GM12878 (cell line): ENCODE measurements at regions not wholly inside any gene's neighbourhood (a gene's known extent, or its start where the extent isn't known, plus 50 kb on each side); places are given as distances from the start of the nearest gene placed in this dataset.

ENCODE experiments used
- MYB ChIP-seq: fragments of 150-350 bp; IDR thresholded peaks from 2 replicates; pipeline ENCODE4 v1.6.1; 2014; ENCODE audit warnings: mild to moderate bottlenecking, low read depth, low read length, borderline replicate concordance
- TCF3 ChIP-seq: IDR thresholded peaks from 2 replicates; pipeline ENCODE4 v1.6.1; 2012; ENCODE audit warnings: low read depth, mild to moderate bottlenecking, low read length, borderline replicate concordance; ENCODE audit not compliant: insufficient read depth
- TF ChIP-seq, protein P1 (sequence below): fragments of 450-650 bp; IDR thresholded peaks from 2 replicates; pipeline ENCODE4 v1.6.1; 2017; ENCODE audit warnings: mild to moderate bottlenecking, moderate library complexity
- TF ChIP-seq, protein P2 (sequence below): IDR thresholded peaks from 2 replicates; pipeline ENCODE4 v1.6.1; 2012; ENCODE audit warnings: mild to moderate bottlenecking, low read depth, low read length
- TF ChIP-seq, protein P3 (sequence below), 3 experiments: IDR thresholded peaks in 2 of 3; conservative IDR thresholded peaks in 1 of 3; 2 replicates each; pipeline ENCODE4 v1.5.1; 2011; ENCODE audit warnings: low read depth in 3 of 3, low read length in 3 of 3, mild to moderate bottlenecking in 3 of 3, control low read depth in 2 of 3, moderate library complexity in 2 of 3, inconsistent platforms in 1 of 3, mixed read lengths in 1 of 3; ENCODE audit not compliant: control insufficient read depth in 2 of 3, insufficient read depth in 1 of 3; ENCODE audit errors: extremely low read depth in 1 of 3
- TF ChIP-seq, protein P4 (sequence below): fragments of 450-650 bp; conservative IDR thresholded peaks from 2 replicates; pipeline ENCODE4 v1.6.1; 2017; ENCODE audit warnings: mild to moderate bottlenecking, moderate library complexity

DNA sequence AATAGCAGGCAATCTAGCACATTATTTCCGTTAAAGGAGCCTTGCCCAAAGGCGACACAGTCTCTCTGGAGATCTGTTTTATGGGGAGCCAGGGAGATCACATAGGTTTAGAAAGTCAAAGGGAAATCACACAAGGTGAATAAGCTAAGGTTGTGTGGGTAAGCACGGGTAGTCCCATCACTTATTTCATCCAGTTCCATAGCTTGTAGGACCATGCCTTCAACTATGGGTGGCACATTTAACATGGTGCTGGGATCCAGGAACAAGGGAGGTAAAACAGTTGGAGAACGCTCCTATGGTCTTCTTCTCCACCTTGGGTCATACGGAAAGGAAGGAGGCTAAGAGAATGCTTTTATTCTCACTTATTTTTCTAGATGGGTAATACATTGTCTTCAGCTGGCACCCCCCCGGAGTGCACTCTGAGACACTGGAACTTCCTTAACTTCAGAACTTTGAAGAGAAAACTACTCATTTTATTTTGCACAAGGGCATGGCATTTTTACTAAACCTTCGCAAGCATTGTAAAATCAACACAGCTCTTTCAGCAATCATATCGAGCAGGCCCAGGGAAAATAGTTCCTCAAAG is 435.4 kb downstream of the KIF20B start (continued):
- TF ChIP-seq, protein P1, sequence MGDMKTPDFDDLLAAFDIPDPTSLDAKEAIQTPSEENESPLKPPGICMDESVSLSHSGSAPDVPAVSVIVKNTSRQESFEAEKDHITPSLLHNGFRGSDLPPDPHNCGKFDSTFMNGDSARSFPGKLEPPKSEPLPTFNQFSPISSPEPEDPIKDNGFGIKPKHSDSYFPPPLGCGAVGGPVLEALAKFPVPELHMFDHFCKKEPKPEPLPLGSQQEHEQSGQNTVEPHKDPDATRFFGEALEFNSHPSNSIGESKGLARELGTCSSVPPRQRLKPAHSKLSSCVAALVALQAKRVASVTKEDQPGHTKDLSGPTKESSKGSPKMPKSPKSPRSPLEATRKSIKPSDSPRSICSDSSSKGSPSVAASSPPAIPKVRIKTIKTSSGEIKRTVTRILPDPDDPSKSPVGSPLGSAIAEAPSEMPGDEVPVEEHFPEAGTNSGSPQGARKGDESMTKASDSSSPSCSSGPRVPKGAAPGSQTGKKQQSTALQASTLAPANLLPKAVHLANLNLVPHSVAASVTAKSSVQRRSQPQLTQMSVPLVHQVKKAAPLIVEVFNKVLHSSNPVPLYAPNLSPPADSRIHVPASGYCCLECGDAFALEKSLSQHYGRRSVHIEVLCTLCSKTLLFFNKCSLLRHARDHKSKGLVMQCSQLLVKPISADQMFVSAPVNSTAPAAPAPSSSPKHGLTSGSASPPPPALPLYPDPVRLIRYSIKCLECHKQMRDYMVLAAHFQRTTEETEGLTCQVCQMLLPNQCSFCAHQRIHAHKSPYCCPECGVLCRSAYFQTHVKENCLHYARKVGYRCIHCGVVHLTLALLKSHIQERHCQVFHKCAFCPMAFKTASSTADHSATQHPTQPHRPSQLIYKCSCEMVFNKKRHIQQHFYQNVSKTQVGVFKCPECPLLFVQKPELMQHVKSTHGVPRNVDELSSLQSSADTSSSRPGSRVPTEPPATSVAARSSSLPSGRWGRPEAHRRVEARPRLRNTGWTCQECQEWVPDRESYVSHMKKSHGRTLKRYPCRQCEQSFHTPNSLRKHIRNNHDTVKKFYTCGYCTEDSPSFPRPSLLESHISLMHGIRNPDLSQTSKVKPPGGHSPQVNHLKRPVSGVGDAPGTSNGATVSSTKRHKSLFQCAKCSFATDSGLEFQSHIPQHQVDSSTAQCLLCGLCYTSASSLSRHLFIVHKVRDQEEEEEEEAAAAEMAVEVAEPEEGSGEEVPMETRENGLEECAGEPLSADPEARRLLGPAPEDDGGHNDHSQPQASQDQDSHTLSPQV = no peak
- TF ChIP-seq, protein P2, sequence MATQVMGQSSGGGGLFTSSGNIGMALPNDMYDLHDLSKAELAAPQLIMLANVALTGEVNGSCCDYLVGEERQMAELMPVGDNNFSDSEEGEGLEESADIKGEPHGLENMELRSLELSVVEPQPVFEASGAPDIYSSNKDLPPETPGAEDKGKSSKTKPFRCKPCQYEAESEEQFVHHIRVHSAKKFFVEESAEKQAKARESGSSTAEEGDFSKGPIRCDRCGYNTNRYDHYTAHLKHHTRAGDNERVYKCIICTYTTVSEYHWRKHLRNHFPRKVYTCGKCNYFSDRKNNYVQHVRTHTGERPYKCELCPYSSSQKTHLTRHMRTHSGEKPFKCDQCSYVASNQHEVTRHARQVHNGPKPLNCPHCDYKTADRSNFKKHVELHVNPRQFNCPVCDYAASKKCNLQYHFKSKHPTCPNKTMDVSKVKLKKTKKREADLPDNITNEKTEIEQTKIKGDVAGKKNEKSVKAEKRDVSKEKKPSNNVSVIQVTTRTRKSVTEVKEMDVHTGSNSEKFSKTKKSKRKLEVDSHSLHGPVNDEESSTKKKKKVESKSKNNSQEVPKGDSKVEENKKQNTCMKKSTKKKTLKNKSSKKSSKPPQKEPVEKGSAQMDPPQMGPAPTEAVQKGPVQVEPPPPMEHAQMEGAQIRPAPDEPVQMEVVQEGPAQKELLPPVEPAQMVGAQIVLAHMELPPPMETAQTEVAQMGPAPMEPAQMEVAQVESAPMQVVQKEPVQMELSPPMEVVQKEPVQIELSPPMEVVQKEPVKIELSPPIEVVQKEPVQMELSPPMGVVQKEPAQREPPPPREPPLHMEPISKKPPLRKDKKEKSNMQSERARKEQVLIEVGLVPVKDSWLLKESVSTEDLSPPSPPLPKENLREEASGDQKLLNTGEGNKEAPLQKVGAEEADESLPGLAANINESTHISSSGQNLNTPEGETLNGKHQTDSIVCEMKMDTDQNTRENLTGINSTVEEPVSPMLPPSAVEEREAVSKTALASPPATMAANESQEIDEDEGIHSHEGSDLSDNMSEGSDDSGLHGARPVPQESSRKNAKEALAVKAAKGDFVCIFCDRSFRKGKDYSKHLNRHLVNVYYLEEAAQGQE = no peak
- TF ChIP-seq, protein P3, sequence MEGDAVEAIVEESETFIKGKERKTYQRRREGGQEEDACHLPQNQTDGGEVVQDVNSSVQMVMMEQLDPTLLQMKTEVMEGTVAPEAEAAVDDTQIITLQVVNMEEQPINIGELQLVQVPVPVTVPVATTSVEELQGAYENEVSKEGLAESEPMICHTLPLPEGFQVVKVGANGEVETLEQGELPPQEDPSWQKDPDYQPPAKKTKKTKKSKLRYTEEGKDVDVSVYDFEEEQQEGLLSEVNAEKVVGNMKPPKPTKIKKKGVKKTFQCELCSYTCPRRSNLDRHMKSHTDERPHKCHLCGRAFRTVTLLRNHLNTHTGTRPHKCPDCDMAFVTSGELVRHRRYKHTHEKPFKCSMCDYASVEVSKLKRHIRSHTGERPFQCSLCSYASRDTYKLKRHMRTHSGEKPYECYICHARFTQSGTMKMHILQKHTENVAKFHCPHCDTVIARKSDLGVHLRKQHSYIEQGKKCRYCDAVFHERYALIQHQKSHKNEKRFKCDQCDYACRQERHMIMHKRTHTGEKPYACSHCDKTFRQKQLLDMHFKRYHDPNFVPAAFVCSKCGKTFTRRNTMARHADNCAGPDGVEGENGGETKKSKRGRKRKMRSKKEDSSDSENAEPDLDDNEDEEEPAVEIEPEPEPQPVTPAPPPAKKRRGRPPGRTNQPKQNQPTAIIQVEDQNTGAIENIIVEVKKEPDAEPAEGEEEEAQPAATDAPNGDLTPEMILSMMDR (IDR thresholded peaks at IDR 0.05 in 2 of 3, conservative IDR thresholded peaks at IDR 0.05 in 1 of 3; ENCODE audit: control insufficient read depth in 2 of 3, extremely low read depth in 1 of 3, insufficient read depth in 1 of 3, low read depth in 3 of 3, low read length in 3 of 3) = no peak
- TF ChIP-seq TCF3 = no peak
- TF ChIP-seq MYB = no peak
- TF ChIP-seq, protein P4, sequence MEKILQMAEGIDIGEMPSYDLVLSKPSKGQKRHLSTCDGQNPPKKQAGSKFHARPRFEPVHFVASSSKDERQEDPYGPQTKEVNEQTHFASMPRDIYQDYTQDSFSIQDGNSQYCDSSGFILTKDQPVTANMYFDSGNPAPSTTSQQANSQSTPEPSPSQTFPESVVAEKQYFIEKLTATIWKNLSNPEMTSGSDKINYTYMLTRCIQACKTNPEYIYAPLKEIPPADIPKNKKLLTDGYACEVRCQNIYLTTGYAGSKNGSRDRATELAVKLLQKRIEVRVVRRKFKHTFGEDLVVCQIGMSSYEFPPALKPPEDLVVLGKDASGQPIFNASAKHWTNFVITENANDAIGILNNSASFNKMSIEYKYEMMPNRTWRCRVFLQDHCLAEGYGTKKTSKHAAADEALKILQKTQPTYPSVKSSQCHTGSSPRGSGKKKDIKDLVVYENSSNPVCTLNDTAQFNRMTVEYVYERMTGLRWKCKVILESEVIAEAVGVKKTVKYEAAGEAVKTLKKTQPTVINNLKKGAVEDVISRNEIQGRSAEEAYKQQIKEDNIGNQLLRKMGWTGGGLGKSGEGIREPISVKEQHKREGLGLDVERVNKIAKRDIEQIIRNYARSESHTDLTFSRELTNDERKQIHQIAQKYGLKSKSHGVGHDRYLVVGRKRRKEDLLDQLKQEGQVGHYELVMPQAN = no peak
